WI38 (cell line): ENCODE measurements at regions not wholly inside any gene's neighbourhood (a gene's known extent, or its start where the extent isn't known, plus 50 kb on each side); places are given as distances from the start of the nearest gene placed in this dataset.

Experiments
- H3K4me3 ChIP-seq: 2 replicates; pipeline ENCODE4 v1.5.1; 2011; ENCODE audit warnings: low read depth, mild to moderate bottlenecking, control low read depth, low read length
- TF ChIP-seq, protein P1 (sequence below): IDR thresholded peaks from 2 replicates; pipeline ENCODE4 v1.5.1; 2012; ENCODE audit warnings: low read depth, mild to moderate bottlenecking, control low read depth, low read length

DNA sequence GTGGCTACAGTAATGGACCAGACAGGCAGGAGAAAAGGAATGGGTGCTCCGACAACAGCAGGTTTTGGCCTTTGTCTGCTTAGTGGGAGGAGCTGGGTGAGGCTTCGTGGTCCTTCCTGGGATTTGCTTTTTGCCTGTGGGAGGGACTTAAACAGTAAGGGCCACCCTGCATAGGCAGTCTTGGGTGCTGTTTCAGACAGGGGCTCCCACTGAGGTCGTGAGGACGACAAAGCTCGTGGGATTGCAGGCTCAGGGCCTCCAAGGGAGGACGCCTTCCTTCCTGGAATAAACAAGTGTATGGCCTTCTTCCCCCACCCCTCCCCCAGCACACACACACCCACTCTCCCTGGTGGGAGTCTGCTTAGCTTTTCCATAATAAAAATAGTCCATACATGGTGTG, 63.1 kb downstream of the FZD10 start:
- TF ChIP-seq, protein P1, sequence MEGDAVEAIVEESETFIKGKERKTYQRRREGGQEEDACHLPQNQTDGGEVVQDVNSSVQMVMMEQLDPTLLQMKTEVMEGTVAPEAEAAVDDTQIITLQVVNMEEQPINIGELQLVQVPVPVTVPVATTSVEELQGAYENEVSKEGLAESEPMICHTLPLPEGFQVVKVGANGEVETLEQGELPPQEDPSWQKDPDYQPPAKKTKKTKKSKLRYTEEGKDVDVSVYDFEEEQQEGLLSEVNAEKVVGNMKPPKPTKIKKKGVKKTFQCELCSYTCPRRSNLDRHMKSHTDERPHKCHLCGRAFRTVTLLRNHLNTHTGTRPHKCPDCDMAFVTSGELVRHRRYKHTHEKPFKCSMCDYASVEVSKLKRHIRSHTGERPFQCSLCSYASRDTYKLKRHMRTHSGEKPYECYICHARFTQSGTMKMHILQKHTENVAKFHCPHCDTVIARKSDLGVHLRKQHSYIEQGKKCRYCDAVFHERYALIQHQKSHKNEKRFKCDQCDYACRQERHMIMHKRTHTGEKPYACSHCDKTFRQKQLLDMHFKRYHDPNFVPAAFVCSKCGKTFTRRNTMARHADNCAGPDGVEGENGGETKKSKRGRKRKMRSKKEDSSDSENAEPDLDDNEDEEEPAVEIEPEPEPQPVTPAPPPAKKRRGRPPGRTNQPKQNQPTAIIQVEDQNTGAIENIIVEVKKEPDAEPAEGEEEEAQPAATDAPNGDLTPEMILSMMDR = no peak
- H3K4me3 ChIP-seq = no peak overlapping the region

DNA sequence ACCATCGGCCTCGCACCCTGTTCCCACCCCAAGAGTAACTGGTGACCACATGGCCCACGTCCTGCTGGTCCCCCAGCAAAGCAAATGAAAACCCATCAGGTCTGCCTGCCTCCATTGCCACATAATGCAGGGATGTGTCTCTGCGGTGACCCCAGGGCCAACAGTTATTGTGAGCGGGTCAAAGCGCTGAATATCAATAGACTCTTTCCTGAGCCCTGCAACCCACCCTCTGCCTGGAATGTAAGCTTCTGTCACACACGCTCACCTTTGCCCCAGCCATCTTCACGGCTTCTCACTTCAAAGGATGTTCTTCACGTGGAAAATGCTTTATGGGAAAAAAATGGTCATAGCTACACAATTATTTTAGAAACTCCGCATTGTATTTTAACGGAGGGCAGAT, 63.9 kb downstream of the FZD10 start:
- no peak overlapping the region for H3K4me3 ChIP-seq
- TF ChIP-seq, protein P1 = no peak

DNA sequence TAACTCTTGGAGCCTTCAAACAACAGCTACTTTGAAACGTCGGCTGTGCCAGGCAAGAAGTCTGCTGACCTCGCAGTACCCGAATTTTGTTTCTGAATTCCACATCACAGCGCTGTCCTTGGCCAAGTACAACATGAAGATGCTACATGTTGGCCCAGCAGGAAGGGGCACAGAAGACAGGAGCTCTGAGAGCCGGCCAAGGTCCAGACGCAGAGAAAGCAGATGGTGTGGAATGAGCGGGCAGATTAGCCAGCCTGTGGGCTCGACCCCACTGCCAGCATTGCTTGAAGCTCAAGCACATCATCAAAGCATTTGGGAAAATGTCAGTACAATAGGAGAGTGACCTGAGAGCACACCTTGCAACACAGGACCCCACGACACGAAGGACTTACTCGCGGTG, 64.5 kb downstream of the FZD10 start:
- TF ChIP-seq, protein P1 = no peak
- no peak overlapping the region for H3K4me3 ChIP-seq

DNA sequence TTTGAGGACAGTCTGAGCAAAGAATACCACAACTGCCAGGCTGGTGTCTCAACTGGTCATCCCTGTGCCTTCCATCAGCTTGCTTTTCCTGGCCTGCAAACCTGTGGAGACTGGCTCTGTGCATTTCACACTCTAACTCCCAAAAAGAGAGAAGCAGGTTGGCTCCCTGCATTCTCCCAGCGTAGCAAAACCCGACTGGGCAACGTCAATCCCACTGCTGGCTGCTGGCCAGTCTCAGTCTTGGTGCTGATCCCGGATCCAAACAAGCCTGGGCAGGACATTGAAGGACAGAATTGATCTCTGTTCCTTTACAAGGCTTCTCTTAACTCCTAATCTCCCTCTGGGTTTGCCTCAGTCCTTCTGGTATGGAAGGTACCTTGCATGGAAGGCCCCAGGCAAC, 65.4 kb downstream of the FZD10 start:
- TF ChIP-seq, protein P1 = no peak
- no peak overlapping the region for H3K4me3 ChIP-seq

DNA sequence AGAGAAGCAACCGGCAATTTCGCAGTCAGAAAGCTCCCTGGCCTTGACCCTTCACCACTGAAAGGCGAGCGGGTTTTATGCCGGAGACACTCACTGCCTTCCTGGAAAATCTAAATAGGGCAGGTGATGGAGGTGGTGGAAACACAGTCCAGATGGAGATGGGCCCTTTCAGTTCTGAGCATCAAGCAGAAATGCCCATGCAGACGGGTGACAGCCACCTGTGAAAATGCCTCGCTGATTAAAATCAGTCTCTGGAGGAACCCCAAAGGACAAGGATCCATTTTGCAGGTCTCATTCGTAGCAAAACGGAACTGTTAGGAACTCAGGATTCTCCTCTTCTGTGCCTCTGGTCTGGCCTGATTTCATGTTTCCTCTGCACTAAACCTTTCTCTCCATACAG, 74.2 kb downstream of the FZD10 start:
- H3K4me3 ChIP-seq = no peak overlapping the region
- TF ChIP-seq, protein P1 = no peak

DNA sequence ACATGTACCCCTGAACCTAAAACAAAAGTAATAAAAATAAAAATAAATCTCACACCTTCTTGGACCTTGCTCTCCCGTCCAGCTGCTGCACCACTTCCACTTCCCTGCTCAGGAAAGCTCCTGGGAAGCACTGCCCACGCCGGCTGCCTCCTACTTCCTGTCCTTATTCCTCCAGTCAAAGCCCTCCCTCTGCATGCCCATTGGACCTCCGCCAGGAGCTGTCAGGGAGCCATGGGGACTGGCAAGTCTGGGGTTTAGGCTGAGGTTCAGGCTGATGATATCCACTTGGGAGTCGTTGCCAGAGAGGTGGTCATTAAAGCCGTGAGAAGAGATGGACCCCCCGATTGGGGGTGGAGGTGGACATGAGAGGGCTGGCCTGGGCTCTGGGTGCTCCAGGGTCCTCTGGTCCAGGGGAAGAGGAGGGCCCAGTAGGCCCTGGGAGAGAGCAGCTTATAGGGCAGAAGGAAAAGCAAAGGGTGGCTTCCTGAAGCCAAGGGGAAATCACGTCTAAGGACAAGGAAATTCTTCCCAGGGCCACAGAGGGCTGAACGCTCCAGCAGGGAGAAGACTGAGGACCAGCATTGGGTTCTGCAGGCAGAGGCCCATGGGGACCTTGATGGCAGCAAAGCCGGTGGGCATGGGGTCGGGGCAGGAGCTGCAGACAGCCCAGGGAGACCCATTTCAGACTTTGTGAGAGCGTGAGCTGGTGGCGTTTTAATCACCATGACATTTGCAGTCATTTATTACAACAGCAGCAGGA, 78.7 kb downstream of the FZD10 start:
- TF ChIP-seq, protein P1 = no peak
- no peak overlapping the region for H3K4me3 ChIP-seq

DNA sequence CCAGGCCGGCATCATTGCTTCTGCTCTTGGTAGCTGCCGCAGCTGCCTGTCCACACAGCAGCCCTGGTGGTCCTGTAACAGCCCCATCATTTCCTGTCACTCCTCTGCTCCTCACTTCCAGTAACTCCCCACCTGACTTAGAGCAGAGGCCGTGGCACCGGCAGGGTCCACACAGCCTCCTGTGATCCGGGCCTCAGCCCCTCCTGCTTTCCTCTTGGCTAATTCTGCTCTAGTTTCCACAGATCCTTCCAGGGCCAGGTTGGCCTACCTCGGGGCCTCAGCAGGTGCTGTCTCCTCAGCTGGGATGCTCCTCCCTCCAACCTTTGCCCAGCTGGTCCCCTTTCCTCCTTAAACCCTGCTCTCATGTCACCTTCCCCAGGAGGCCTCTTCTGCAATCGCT, 80.2 kb downstream of the FZD10 start:
- no peak overlapping the region for H3K4me3 ChIP-seq
- TF ChIP-seq, protein P1 = no peak
